Caco-2 (cell line): ENCODE measurements at regions not wholly inside any gene's neighbourhood (a gene's known extent, or its start where the extent isn't known, plus 50 kb on each side); places are given as distances from the start of the nearest gene placed in this dataset.

Experiments used
- BruUV-seq: library from RNA; stranded (reverse); fragments of 400-500 nt; replicated peaks from 2 replicates; lab custom pipeline; 2021; lab: Mats Ljungman, UMichigan
- CTCF ChIA-PET: fragments of 300-600 bp; sonication (Branson Sonifier 250); formaldehyde crosslinking; loops from one replicate; lab custom pipeline; 2022; ENCODE audit warnings: antibody characterized with exemption; lab: Charles Lee
- POLR2A ChIA-PET: fragments of 300-600 bp; sonication (Branson Sonifier 250); formaldehyde crosslinking; loops from one replicate; lab custom pipeline; 2022; ENCODE audit warnings: antibody characterized with exemption; lab: Charles Lee
- DNase-seq, 2 experiments: peaks; one replicate each; pipeline versions ENCODE4 v3.0.0 to v3.0.0-alpha.2; 2020 to 2022
- H3K27me3 ChIP-seq: replicated peaks from 2 replicates; pipeline ENCODE4 v1.6.0; 2011; ENCODE audit warnings: low read length; ENCODE audit not compliant: control insufficient read depth, insufficient read depth
- H3K36me3 ChIP-seq: 2 replicates; pipeline ENCODE4 v1.5.1; 2011; ENCODE audit warnings: low read length; ENCODE audit not compliant: control insufficient read depth, insufficient read depth
- H3K4me1 ChIP-seq: fragments of 250-450 bp; sonication (Bioruptor Pico); 2 replicates; pipeline ENCODE4 v1.5.1; 2020; ENCODE audit warnings: mild to moderate bottlenecking
- H3K4me3 ChIP-seq: 2 replicates; pipeline ENCODE4 v1.5.1; 2011; ENCODE audit warnings: low read depth, mild to moderate bottlenecking, control low read depth, low read length
- H3K9me3 ChIP-seq: fragments of 250-450 bp; sonication (Bioruptor Pico); 2 replicates; pipeline ENCODE4 v1.5.1; 2020; ENCODE audit warnings: mild to moderate bottlenecking, moderate library complexity
- H3K27ac Mint-ChIP-seq: one replicate; pipeline ENCODE4 v1.8.0; 2022; ENCODE audit warnings: mixed read lengths; ENCODE audit not compliant: unreplicated experiment
- H3K27me3 Mint-ChIP-seq: one replicate; pipeline ENCODE4 v1.8.0; 2022; ENCODE audit warnings: mixed read lengths; ENCODE audit not compliant: insufficient read depth, unreplicated experiment
- H3K36me3 Mint-ChIP-seq: one replicate; pipeline ENCODE4 v1.8.0; 2022; ENCODE audit warnings: mild to moderate bottlenecking, mixed read lengths; ENCODE audit not compliant: insufficient read depth, unreplicated experiment
- H3K4me1 Mint-ChIP-seq: one replicate; pipeline ENCODE4 v1.8.0; 2022; ENCODE audit warnings: low read depth, mixed read lengths; ENCODE audit not compliant: unreplicated experiment
- H3K4me3 Mint-ChIP-seq: one replicate; pipeline ENCODE4 v1.8.0; 2022; ENCODE audit warnings: mild to moderate bottlenecking, moderate library complexity, mixed read lengths; ENCODE audit not compliant: unreplicated experiment
- H3K9me3 Mint-ChIP-seq: one replicate; pipeline ENCODE4 v1.8.0; 2022; ENCODE audit warnings: mixed read lengths; ENCODE audit not compliant: unreplicated experiment
- CTCF ChIP-seq, 2 experiments: fragments of 200-600 bp in 1 of 2; IDR thresholded peaks; 1 replicate in 1 of 2; 2 replicates in 1 of 2; pipeline versions ENCODE4 v1.5.1 to v1.8.0; 2011 to 2022; ENCODE audit warnings: antibody characterized with exemption in 1 of 2, control low read depth in 1 of 2, inconsistent platforms in 1 of 2, low read depth in 1 of 2, low read length in 1 of 2, mild to moderate bottlenecking in 1 of 2, moderate library complexity in 1 of 2; ENCODE audit not compliant: insufficient read depth in 1 of 2, severe bottlenecking in 1 of 2, unreplicated experiment in 1 of 2
- intact Hi-C: fragments of 100-400 bp; cut with micrococcal nuclease; formaldehyde crosslinking; loops from one replicate; pipeline ENCODE4 v1.10.0; 2022; ENCODE audit not compliant: unreplicated experiment

DNA sequence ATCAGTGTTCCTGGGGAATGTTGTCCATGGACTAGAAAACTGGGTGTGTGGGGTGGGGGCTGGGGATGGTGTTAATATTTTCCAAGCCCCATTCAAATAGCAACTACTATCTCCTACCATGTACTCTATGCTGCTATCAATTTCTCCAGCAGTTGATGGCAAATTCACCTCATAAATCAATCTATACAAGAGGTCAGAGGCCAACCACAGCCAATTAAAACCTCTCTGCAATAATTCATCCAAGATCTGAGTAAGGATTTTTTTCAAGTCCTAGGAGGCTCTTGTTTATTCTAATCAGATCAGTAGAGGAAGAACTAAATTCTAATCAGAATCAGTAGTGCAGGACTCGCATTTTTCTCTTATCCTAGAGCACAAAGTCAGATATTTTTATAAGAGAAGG lies 73.4 kb upstream of the WT1 start:
- no peak overlapping the region for H3K4me3 Mint-ChIP-seq
- CTCF ChIA-PET = no interaction called here
- H3K9me3 Mint-ChIP-seq = no peaks in the 10 kb centered on the region
- Histone ChIP-seq H3K4me3 (no peak overlapping the region), H3K36me3 (no peaks in the 10 kb centered on the region), H3K4me1 (no peaks in the 10 kb centered on the region), H3K9me3 (no peaks in the 10 kb centered on the region), H3K27me3 (no peaks in the 10 kb centered on the region)
- no peak for TF ChIP-seq CTCF (IDR thresholded peaks at IDR 0.05; ENCODE audit: insufficient read depth in 1 of 2, low read depth in 1 of 2, low read length in 1 of 2, severe bottlenecking in 1 of 2, unreplicated experiment in 1 of 2)
- H3K36me3 Mint-ChIP-seq = no peaks in the 10 kb centered on the region
- DNase-seq = no peak
- no TSS peak for BruUV-seq
- intact Hi-C loops = no loop called here
- peaks cover 7% of the 10 kb centered on the region for H3K27me3 Mint-ChIP-seq
- no peak overlapping the region for H3K27ac Mint-ChIP-seq
- H3K4me1 Mint-ChIP-seq = no peaks in the 10 kb centered on the region
- POLR2A ChIA-PET = interaction anchor here (0.6 kb wide), 1 partner anchor 8 kb away, joined by 4 read pairs; no protein-coding TSS in a partner anchor

- H3K27ac Mint-ChIP-seq = no peak overlapping the region
- Histone ChIP-seq H3K9me3 (no peaks in the 10 kb centered on the region), H3K4me3 (no peak overlapping the region), H3K27me3 (no peaks in the 10 kb centered on the region), H3K4me1 (no peaks in the 10 kb centered on the region), H3K36me3 (no peaks in the 10 kb centered on the region)
- ChIA-PET CTCF (interaction anchor here (0.6 kb wide), 1 partner anchor 95 kb away, joined by 3 read pairs; no protein-coding TSS in a partner anchor), POLR2A (no interaction called here)
- no peak for TF ChIP-seq CTCF (IDR thresholded peaks at IDR 0.05; ENCODE audit: insufficient read depth in 1 of 2, low read depth in 1 of 2, low read length in 1 of 2, severe bottlenecking in 1 of 2, unreplicated experiment in 1 of 2)
- H3K9me3 Mint-ChIP-seq = no peaks in the 10 kb centered on the region
- no TSS peak for BruUV-seq
- no peaks in the 10 kb centered on the region for H3K36me3 Mint-ChIP-seq
- intact Hi-C loops = no loop called here
- peaks cover 11% of the 10 kb centered on the region for H3K27me3 Mint-ChIP-seq
- no peaks in the 10 kb centered on the region for H3K4me1 Mint-ChIP-seq
- DNase-seq = no peak
- H3K4me3 Mint-ChIP-seq = no peak overlapping the region
These were observed 64.7 kb upstream of the WT1 start for GRCh38 chr11:32500001-32500400.

- Mint-ChIP-seq H3K36me3 (no peaks in the 10 kb centered on the region), H3K27ac (no peak overlapping the region), H3K4me3 (no peak overlapping the region), H3K4me1 (no peaks in the 10 kb centered on the region), H3K27me3 (peaks cover 3% of the 10 kb centered on the region), H3K9me3 (no peaks in the 10 kb centered on the region)
- CTCF ChIA-PET = no interaction called here
- no peak for TF ChIP-seq CTCF (IDR thresholded peaks at IDR 0.05; ENCODE audit: insufficient read depth in 1 of 2, low read depth in 1 of 2, low read length in 1 of 2, severe bottlenecking in 1 of 2, unreplicated experiment in 1 of 2)
- BruUV-seq = no TSS peak
- Histone ChIP-seq H3K36me3 (no peaks in the 10 kb centered on the region), H3K4me1 (no peaks in the 10 kb centered on the region), H3K27me3 (no peaks in the 10 kb centered on the region), H3K9me3 (no peaks in the 10 kb centered on the region), H3K4me3 (no peak overlapping the region)
- intact Hi-C loops = no loop called here
- POLR2A ChIA-PET = no interaction called here
- no peak for DNase-seq
These were observed 62.6 kb upstream of the WT1 start for GRCh38 chr11:32497951-32498350.
